Mucosa of descending colon (tissue), 3 donors: ENCODE measurements at regions not wholly inside any gene's neighbourhood (a gene's known extent, or its start where the extent isn't known, plus 50 kb on each side); places are given as distances from the start of the nearest gene placed in this dataset.

Experiments used
- ATAC-seq: fragments of 200-7000 bp; cut with Tn5 transposase; one replicate; pipeline ENCODE4 v1.9.1; 2020; ENCODE audit warnings: mild to moderate bottlenecking, moderate library complexity
- DNase-seq, 3 donors: peaks; one replicate each; pipeline ENCODE4 v3.0.0-alpha.2; 2020
- H3K36me3 ChIP-seq: fragments of 200-600 bp; one replicate; pipeline ENCODE4 v1.8.0; 2021; ENCODE audit warnings: low read depth, mild to moderate bottlenecking
- H3K4me1 ChIP-seq: fragments of 200-600 bp; one replicate; pipeline ENCODE4 v1.8.0; 2021; ENCODE audit warnings: low read depth, mild to moderate bottlenecking
- H3K4me3 ChIP-seq: fragments of 200-600 bp; one replicate; pipeline ENCODE4 v1.8.0; 2021; ENCODE audit warnings: mild to moderate bottlenecking
- H3K9me3 ChIP-seq: fragments of 200-600 bp; one replicate; pipeline ENCODE4 v1.8.0; 2021; ENCODE audit warnings: mild to moderate bottlenecking
- intact Hi-C, 2 donors: fragments of 100-400 bp; cut with DNase I in 1 of 2; cut with micrococcal nuclease in 1 of 2; formaldehyde crosslinking; loops; one replicate each; pipeline versions ENCODE4 v1.11.0 to v1.11.1; 2022; cut with DNase I, micrococcal nuclease
- TF ChIP-seq, protein P1 (sequence below): fragments of 200-600 bp; IDR thresholded peaks from one replicate; pipeline ENCODE4 v1.8.0; 2022; ENCODE audit warnings: antibody characterized with exemption, mild to moderate bottlenecking
- donor health status: DM: no; HTN: no; CAD: no; lungs with moderate emphysema.
- donor health status: DM: no; HTN: no; CAD: no.
- donor health status: DM: no; HTN: yes; CAD: no.

DNA sequence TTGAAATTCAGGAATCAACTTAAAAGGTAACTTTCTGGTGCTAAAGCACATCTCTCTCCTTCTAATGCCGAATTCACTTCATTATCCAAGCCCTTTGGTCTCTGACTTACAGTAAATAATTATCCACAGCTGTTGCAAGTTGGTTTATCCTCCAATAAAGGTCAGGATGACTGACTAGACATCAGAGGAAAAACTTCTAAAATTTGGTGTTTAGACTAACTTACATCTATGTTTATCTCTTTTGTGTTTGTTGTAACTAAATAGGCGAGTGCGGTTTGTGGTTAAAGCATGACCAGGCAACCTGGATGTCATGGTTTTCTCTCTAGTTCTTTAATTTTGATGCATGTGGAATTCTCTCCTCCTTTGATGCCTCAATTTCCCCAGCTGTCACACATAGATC is 237.4 kb upstream of the LRTM1 start:
- Histone ChIP-seq H3K4me3 (no peak overlapping the region), H3K9me3 (no peaks in the 10 kb centered on the region), H3K4me1 (peaks cover 5% of the 10 kb centered on the region), H3K36me3 (no peaks in the 10 kb centered on the region)
- ATAC-seq (no peak), DNase-seq (no peak)
- intact Hi-C loops, result no loop called here
- TF ChIP-seq, protein P1, sequence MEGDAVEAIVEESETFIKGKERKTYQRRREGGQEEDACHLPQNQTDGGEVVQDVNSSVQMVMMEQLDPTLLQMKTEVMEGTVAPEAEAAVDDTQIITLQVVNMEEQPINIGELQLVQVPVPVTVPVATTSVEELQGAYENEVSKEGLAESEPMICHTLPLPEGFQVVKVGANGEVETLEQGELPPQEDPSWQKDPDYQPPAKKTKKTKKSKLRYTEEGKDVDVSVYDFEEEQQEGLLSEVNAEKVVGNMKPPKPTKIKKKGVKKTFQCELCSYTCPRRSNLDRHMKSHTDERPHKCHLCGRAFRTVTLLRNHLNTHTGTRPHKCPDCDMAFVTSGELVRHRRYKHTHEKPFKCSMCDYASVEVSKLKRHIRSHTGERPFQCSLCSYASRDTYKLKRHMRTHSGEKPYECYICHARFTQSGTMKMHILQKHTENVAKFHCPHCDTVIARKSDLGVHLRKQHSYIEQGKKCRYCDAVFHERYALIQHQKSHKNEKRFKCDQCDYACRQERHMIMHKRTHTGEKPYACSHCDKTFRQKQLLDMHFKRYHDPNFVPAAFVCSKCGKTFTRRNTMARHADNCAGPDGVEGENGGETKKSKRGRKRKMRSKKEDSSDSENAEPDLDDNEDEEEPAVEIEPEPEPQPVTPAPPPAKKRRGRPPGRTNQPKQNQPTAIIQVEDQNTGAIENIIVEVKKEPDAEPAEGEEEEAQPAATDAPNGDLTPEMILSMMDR, result no peak

DNA sequence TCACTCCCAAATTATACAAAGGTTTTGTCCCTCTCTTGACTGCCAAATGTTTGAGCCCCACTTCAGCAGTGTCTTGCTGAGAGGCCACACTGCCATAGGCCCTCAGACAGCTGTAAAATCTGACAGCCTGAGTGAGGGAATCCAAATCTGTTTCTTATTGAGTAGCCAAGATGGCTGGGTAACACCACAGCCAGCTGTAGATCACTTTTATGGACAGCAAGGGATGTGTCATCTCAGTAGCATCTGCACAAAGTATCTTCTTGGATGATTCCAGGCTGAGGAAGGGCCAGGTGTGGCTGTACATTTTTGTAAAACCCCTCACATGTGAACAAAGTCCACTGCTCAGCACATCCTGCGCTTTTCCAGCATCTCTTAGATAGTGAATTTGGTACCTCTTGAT is 237.0 kb upstream of the LRTM1 start:
- Histone ChIP-seq H3K36me3 (no peaks in the 10 kb centered on the region), H3K4me1 (peaks cover 5% of the 10 kb centered on the region), H3K9me3 (no peaks in the 10 kb centered on the region), H3K4me3 (no peak overlapping the region)
- ATAC-seq (no peak), DNase-seq (no peak)
- intact Hi-C loops, result no loop called here
- TF ChIP-seq, protein P1, result no peak

DNA sequence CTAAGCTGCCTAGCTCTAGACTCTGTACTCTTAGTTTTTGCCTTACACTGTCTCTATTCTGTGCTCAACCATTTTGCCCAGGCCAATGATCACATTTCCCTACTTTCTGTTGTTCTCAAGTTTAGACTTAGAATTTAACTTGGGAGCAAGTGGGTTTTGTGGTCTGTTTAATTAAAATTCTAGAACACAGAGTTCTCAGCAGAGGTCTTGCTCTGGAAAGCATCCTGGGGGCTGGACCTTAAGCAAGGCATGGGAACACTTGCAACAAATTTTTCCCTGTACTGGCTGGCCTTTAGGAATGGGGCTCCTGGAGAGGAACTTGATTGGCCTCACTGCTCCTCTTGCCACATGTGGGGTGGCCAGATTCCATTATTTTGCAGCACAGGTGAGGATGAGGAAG is 236.3 kb upstream of the LRTM1 start:
- no peak for DNase-seq
- H3K4me1 ChIP-seq, result peaks cover 5% of the 10 kb centered on the region
- H3K9me3 ChIP-seq, result no peaks in the 10 kb centered on the region
- intact Hi-C loops, result no loop called here
- no peak for ATAC-seq
- no peaks in the 10 kb centered on the region for H3K36me3 ChIP-seq
- TF ChIP-seq, protein P1, result no peak
- no peak overlapping the region for H3K4me3 ChIP-seq

DNA sequence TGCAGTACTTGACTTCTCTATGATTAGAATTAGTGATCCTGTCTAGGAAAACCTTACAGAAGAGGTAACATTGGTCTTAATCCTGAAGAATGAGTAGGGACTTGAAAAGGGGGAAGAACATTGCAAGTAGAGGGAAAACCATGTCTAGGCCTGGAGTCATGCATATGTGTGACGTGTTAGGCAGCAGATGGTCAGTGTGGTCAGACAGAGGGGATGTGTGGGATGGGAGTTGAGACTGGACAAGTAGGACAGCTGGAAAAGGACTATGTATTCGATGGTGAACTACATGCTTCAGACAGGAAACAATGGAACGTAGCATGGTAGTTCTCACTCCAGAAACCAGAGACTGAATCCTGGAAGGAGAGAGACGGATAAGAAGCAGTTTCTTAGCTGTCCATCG is 235.6 kb upstream of the LRTM1 start:
- peaks cover 5% of the 10 kb centered on the region for H3K4me1 ChIP-seq
- DNase-seq (no peak), ATAC-seq (no peak)
- TF ChIP-seq, protein P1, result no peak
- no peaks in the 10 kb centered on the region for H3K9me3 ChIP-seq
- intact Hi-C loops, result no loop called here
- H3K4me3 ChIP-seq, result no peak overlapping the region
- H3K36me3 ChIP-seq, result no peaks in the 10 kb centered on the region

DNA sequence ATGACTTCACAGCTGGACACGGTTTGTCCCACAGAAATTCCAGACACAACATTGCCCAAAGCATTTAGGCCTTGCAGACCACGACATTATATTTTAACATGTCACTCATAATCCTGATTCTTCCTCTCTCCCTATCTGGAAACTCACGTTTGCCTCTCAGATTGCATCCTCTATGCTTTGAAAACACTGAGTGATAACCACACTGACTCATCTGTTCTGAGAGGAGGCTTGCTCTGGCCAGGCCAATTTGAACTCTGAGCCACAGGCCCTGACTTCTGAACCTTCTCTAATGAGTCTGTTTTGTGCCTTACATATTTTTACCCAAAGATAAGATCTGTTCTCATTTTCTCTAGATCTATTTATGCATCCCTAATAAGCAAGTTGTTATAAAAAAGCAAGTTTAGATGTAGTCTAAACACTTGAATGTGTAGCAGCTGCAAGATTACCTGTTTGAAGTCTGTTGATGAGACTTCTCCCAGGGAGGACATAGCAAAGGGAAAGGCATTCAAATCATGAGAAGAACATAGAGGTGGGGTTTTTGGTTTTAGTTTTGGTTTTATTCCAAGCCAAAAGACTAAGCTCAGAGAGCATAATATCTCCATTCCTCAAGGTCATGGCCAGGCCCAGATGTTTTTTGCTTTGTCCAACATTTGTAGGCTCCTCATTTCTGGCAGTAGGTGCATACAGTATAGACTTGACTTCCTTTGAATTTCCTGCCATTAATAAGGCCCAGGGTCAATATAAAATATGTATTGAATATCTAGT is 234.4 kb upstream of the LRTM1 start:
- TF ChIP-seq, protein P1, result no peak
- intact Hi-C loops, result no loop called here
- Histone ChIP-seq H3K4me3 (no peak overlapping the region), H3K9me3 (no peaks in the 10 kb centered on the region), H3K4me1 (no peaks in the 10 kb centered on the region), H3K36me3 (no peaks in the 10 kb centered on the region)
- DNase-seq (no peak), ATAC-seq (no peak)

DNA sequence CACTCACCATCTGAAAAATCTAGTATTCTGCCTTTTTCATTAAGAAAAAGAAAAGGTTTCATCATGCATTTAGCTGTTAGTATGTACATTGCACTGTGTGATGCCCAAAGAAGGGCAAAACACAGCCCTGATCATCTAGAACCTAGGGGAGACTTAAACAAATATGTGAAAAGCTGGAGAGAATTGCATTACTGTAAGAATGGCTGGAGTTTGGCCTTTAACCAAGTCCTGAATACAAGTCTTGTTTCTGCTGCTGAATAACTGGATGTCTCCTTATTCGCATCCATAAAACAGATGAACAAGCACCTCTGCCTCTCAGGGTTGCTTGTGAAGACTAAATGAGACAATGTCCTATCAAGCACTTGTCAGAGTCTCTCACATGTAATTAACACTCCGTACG is 233.4 kb upstream of the LRTM1 start:
- no peak for ATAC-seq
- DNase-seq, result no peak
- Histone ChIP-seq H3K4me3 (no peak overlapping the region), H3K36me3 (no peaks in the 10 kb centered on the region), H3K4me1 (no peaks in the 10 kb centered on the region), H3K9me3 (no peaks in the 10 kb centered on the region)
- intact Hi-C loops, result no loop called here
- TF ChIP-seq, protein P1, result no peak
